ENCODE measurements at regions not wholly inside any gene's neighbourhood (a gene's known extent, or its start where the extent isn't known, plus 50 kb on each side); places are given as distances from the start of the nearest gene placed in this dataset.

DNA sequence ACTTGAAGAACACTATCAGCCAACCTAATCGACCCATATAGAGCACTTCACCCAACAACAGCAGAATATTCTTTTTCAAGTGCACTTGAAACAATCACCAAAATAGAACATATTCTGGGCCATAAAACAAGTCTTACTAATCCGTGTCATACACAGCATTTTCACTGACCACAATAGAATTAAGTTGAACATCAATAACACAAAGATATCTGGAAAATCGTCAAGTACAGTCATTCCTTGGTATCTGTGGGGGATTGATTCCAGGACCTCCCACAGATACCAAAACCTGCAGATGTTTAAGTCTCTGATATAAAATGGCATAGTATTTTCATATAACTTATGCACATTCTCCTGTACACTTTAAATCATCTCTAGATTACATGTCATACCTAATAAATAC, 295.7 kb downstream of the BCL11B start:
- no peaks in the 10 kb centered on the region for H3K9me2 ChIP-seq (ENCODE audit: insufficient read depth, low read length)
- no peak overlapping the region for H2AFZ ChIP-seq (ENCODE audit: low read depth, low read length)
- H3K36me3 ChIP-seq (ENCODE audit: insufficient read depth, low read length) = no peaks in the 10 kb centered on the region
- H3K27me3 ChIP-seq (ENCODE audit: insufficient read depth, low read depth, low read length) = no peaks in the 10 kb centered on the region
- no peak overlapping the region for H3K4me3 ChIP-seq (ENCODE audit: low read length)
- no peak overlapping the region for H3K27ac ChIP-seq (ENCODE audit: low read length)
- H3K9ac ChIP-seq (ENCODE audit: low read length) = no peak overlapping the region
- H3K9me3 ChIP-seq (ENCODE audit: low read length) = peaks cover 7% of the 10 kb centered on the region
- no peak overlapping the region for H3K4me2 ChIP-seq (ENCODE audit: low read length)
- no peaks in the 10 kb centered on the region for H3F3A ChIP-seq (ENCODE audit: insufficient read depth, low read length, poor library complexity, severe bottlenecking)
- no peak for TF ChIP-seq EZH2 (IDR thresholded peaks at IDR 0.05; ENCODE audit: borderline replicate concordance, insufficient read depth, low read length, poor library complexity, severe bottlenecking)
- TF ChIP-seq, protein P1, sequence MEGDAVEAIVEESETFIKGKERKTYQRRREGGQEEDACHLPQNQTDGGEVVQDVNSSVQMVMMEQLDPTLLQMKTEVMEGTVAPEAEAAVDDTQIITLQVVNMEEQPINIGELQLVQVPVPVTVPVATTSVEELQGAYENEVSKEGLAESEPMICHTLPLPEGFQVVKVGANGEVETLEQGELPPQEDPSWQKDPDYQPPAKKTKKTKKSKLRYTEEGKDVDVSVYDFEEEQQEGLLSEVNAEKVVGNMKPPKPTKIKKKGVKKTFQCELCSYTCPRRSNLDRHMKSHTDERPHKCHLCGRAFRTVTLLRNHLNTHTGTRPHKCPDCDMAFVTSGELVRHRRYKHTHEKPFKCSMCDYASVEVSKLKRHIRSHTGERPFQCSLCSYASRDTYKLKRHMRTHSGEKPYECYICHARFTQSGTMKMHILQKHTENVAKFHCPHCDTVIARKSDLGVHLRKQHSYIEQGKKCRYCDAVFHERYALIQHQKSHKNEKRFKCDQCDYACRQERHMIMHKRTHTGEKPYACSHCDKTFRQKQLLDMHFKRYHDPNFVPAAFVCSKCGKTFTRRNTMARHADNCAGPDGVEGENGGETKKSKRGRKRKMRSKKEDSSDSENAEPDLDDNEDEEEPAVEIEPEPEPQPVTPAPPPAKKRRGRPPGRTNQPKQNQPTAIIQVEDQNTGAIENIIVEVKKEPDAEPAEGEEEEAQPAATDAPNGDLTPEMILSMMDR (IDR thresholded peaks at IDR 0.05; ENCODE audit: poor library complexity, severe bottlenecking) = no peak
- no peak for TF ChIP-seq RAD21 (conservative IDR thresholded peaks at IDR 0.05)
- TF ChIP-seq POLR2AphosphoS5 (IDR thresholded peaks at IDR 0.05) = no peak
- TF ChIP-seq, protein P2, sequence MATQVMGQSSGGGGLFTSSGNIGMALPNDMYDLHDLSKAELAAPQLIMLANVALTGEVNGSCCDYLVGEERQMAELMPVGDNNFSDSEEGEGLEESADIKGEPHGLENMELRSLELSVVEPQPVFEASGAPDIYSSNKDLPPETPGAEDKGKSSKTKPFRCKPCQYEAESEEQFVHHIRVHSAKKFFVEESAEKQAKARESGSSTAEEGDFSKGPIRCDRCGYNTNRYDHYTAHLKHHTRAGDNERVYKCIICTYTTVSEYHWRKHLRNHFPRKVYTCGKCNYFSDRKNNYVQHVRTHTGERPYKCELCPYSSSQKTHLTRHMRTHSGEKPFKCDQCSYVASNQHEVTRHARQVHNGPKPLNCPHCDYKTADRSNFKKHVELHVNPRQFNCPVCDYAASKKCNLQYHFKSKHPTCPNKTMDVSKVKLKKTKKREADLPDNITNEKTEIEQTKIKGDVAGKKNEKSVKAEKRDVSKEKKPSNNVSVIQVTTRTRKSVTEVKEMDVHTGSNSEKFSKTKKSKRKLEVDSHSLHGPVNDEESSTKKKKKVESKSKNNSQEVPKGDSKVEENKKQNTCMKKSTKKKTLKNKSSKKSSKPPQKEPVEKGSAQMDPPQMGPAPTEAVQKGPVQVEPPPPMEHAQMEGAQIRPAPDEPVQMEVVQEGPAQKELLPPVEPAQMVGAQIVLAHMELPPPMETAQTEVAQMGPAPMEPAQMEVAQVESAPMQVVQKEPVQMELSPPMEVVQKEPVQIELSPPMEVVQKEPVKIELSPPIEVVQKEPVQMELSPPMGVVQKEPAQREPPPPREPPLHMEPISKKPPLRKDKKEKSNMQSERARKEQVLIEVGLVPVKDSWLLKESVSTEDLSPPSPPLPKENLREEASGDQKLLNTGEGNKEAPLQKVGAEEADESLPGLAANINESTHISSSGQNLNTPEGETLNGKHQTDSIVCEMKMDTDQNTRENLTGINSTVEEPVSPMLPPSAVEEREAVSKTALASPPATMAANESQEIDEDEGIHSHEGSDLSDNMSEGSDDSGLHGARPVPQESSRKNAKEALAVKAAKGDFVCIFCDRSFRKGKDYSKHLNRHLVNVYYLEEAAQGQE (IDR thresholded peaks at IDR 0.05; ENCODE audit: borderline replicate concordance) = no peak
- TF ChIP-seq EP300 (conservative IDR thresholded peaks at IDR 0.05; ENCODE audit: poor library complexity, severe bottlenecking) = no peak
- TF ChIP-seq MXI1 (conservative IDR thresholded peaks at IDR 0.05; ENCODE audit: poor library complexity, severe bottlenecking) = no peak
- no peak for TF ChIP-seq SMC3 (conservative IDR thresholded peaks at IDR 0.05; ENCODE audit: poor library complexity)
- no peak for TF ChIP-seq TAF1 (IDR thresholded peaks at IDR 0.05; ENCODE audit: low read depth)
- no peaks in the 10 kb centered on the region for H3K79me2 ChIP-seq (replicated peaks; ENCODE audit: insufficient read depth, low read length)
- H4K20me1 ChIP-seq (ENCODE audit: insufficient read depth) = no peaks in the 10 kb centered on the region

DNA sequence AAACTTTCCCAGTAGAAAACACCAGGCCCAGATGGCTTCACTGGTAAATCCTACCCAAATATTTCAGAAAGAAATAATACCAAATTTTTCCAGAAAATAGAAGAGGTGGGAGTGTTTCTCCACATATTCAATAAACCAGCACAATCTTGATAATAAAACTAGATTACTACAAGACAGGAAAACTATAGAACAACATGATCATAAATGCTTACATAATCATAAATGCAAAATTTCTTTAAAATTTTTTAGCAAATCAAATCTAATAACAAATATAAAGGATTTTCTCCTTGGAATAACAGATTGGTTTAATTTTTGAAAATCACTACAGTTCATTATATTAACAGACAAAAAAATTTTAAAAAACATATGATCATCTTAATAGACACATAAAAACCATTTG, 294.5 kb downstream of the BCL11B start:
- H3K27me3 ChIP-seq (ENCODE audit: insufficient read depth, low read depth, low read length) = no peaks in the 10 kb centered on the region
- H4K20me1 ChIP-seq (ENCODE audit: insufficient read depth) = no peaks in the 10 kb centered on the region
- H3K79me2 ChIP-seq (replicated peaks; ENCODE audit: insufficient read depth, low read length) = no peaks in the 10 kb centered on the region
- H2AFZ ChIP-seq (ENCODE audit: low read depth, low read length) = no peak overlapping the region
- no peak overlapping the region for H3K27ac ChIP-seq (ENCODE audit: low read length)
- H3K36me3 ChIP-seq (ENCODE audit: insufficient read depth, low read length) = no peaks in the 10 kb centered on the region
- H3F3A ChIP-seq (ENCODE audit: insufficient read depth, low read length, poor library complexity, severe bottlenecking) = no peaks in the 10 kb centered on the region
- H3K4me2 ChIP-seq (ENCODE audit: low read length) = no peak overlapping the region
- H3K9ac ChIP-seq (ENCODE audit: low read length) = no peak overlapping the region
- H3K4me3 ChIP-seq (ENCODE audit: low read length) = no peak overlapping the region
- peaks cover 7% of the 10 kb centered on the region for H3K9me3 ChIP-seq (ENCODE audit: low read length)
- H3K9me2 ChIP-seq (ENCODE audit: insufficient read depth, low read length) = no peaks in the 10 kb centered on the region
- TF ChIP-seq POLR2AphosphoS5 (IDR thresholded peaks at IDR 0.05) (no peak), EP300 (conservative IDR thresholded peaks at IDR 0.05; ENCODE audit: poor library complexity, severe bottlenecking) (no peak), TAF1 (IDR thresholded peaks at IDR 0.05; ENCODE audit: low read depth) (no peak), RAD21 (conservative IDR thresholded peaks at IDR 0.05) (no peak), MXI1 (conservative IDR thresholded peaks at IDR 0.05; ENCODE audit: poor library complexity, severe bottlenecking) (no peak)
- TF ChIP-seq, protein P1 (IDR thresholded peaks at IDR 0.05; ENCODE audit: poor library complexity, severe bottlenecking) = no peak
- TF ChIP-seq, protein P2 (IDR thresholded peaks at IDR 0.05; ENCODE audit: borderline replicate concordance) = no peak

Measured in neural cell (in vitro differentiated cells).